Muscle of leg (tissue), 3 donors: ENCODE measurements at regions not wholly inside any gene's neighbourhood (a gene's known extent, or its start where the extent isn't known, plus 50 kb on each side); places are given as distances from the start of the nearest gene placed in this dataset.

Experiments
- DNase-seq: peaks from one replicate; pipeline ENCODE4 v3.0.0; 2013
- H3K27ac ChIP-seq: one replicate; pipeline ENCODE4 v1.5.1; 2013; ENCODE audit warnings: mild to moderate bottlenecking, low read length, control low read depth
- H3K27me3 ChIP-seq: one replicate; pipeline ENCODE4 v1.6.1; 2013; ENCODE audit warnings: low read length; ENCODE audit not compliant: control insufficient read depth, insufficient read depth
- H3K36me3 ChIP-seq: one replicate; pipeline ENCODE4 v1.6.1; 2013; ENCODE audit warnings: low read length; ENCODE audit not compliant: control insufficient read depth, insufficient read depth
- H3K4me1 ChIP-seq: one replicate; pipeline ENCODE4 v1.6.1; 2013; ENCODE audit warnings: low read length; ENCODE audit not compliant: control insufficient read depth, insufficient read depth
- H3K4me3 ChIP-seq: one replicate; pipeline ENCODE4 v1.5.1; 2013; ENCODE audit warnings: low read length, control low read depth
- H3K9me3 ChIP-seq: replicated peaks from 2 replicates; pipeline ENCODE4 v1.6.1; 2013; ENCODE audit warnings: low read depth, low read length; ENCODE audit not compliant: control insufficient read depth
- WGBS: methylation state at CpG from one replicate; pipeline ENCODE4 v1.1.5; 2013; ENCODE audit warnings: missing lambda C conversion rate; ENCODE audit not compliant: insufficient coverage; 5-methylcytosine and 5-hydroxymethylcytosine counted together

GRCh38 chr18:47333926-47334635 lies 82.6 kb upstream of the SKOR2 start:
- 58% methylated on average over 4 of the region's 12 CpGs for WGBS
- no peak for DNase-seq
- Histone ChIP-seq H3K4me3 (no peak overlapping the region), H3K9me3 (no peaks in the 10 kb centered on the region), H3K27me3 (peaks cover 5% of the 10 kb centered on the region), H3K36me3 (no peaks in the 10 kb centered on the region), H3K27ac (no peak overlapping the region), H3K4me1 (no peaks in the 10 kb centered on the region)

DNA sequence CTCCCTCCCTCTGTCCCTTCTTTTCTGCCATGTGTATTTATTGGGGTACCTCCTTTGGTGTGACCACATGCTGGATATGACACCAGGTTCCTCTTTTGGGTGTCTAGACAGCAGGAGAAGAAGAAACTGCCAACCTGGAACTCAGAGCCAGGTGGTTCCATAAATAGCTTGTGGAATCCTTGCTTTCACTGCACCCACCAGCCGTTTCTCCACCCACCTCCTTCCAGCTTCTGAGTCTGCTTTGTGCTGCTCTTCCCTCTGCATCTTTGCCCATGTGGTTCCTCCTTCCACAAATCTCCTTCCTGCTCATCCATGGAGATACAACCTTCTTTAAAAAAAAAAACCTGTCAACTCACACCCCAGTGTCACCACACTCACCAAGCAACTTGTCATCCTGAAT lies 80.2 kb upstream of the SKOR2 start:
- Histone ChIP-seq H3K9me3 (no peaks in the 10 kb centered on the region), H3K36me3 (no peaks in the 10 kb centered on the region), H3K4me3 (no peak overlapping the region), H3K4me1 (no peaks in the 10 kb centered on the region), H3K27ac (no peak overlapping the region), H3K27me3 (peaks cover 5% of the 10 kb centered on the region)
- no peak for DNase-seq
- WGBS, result 15% methylated on average over 1 of the region's 1 CpG

GRCh38 chr18:47331026-47331425 lies 79.6 kb upstream of the SKOR2 start:
- Histone ChIP-seq H3K27ac (no peak overlapping the region), H3K9me3 (no peaks in the 10 kb centered on the region), H3K36me3 (no peaks in the 10 kb centered on the region), H3K4me1 (no peaks in the 10 kb centered on the region), H3K27me3 (peaks cover 5% of the 10 kb centered on the region), H3K4me3 (no peak overlapping the region)
- no peak for DNase-seq
- 56% methylated on average over 5 of the region's 7 CpGs for WGBS

DNA sequence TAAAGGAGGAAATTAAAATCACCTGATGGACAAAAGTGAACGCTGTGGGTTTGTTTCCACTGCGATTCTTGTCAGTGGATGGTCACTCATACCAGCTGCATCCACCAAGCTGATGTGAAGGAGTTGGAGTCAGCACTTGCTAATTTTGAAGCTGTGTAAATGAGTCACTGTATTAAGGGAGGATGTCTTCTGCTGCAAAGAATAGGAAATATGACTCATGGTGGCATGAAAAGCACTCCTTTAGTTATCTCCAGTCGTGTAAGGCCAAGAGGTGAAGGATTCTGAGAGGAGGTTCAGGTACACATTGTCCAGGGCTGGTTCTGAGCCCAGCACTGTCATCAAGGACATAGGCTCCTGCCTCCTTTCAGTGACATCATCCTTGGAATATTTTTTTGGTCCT lies 71.7 kb upstream of the SKOR2 start:
- no peak overlapping the region for H3K4me3 ChIP-seq
- H3K9me3 ChIP-seq, result no peaks in the 10 kb centered on the region
- no peaks in the 10 kb centered on the region for H3K36me3 ChIP-seq
- H3K27me3 ChIP-seq, result peaks cover 2% of the 10 kb centered on the region
- H3K27ac ChIP-seq, result no peak overlapping the region
- 51% methylated on average over 2 of the region's 3 CpGs for WGBS
- DNase-seq, result no peak
- H3K4me1 ChIP-seq, result no peaks in the 10 kb centered on the region

- H3K4me3 ChIP-seq, result no peak overlapping the region
- no peaks in the 10 kb centered on the region for H3K4me1 ChIP-seq
- no peaks in the 10 kb centered on the region for H3K9me3 ChIP-seq
- H3K27ac ChIP-seq, result no peak overlapping the region
- 90% methylated on average over 2 of the region's 3 CpGs for WGBS
- H3K27me3 ChIP-seq, result peaks cover 2% of the 10 kb centered on the region
- H3K36me3 ChIP-seq, result no peaks in the 10 kb centered on the region
- DNase-seq, result no peak
Observed at GRCh38 chr18:47321815-47322214, 70.4 kb upstream of the SKOR2 start.

DNA sequence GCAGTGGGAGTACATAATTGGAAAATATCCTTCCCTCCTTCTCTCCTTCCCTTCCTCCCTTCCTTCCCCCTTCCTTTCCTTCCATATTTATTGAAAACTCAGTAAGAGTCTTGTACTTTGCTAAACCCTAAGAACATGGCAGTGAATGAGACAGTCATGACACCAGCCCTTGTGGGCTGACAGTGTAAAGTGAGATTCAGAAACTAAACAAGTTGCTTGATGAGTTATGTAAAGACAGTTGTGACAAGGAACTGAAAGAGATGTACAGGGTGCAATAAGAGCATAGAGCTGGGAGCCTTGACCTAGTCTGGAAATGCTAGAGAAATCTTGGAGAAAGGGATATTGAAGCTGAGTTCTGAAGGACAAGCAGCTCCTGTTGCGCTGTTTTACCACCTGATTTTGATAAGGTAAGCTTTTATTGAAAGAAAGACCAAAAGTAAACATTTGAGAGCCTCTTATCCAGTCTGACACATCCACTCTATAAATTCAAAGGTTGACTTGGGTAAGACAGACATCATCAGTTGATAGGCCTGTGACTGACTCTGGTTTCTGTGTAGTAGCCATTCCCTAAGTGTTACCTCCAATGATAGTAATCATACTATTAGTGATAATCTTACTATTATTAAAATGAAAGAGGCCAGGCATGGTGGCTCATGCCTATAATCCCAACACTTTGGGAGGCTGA lies 66.5 kb upstream of the SKOR2 start:
- no peak overlapping the region for H3K27ac ChIP-seq
- H3K4me3 ChIP-seq, result no peak overlapping the region
- no CpG with 5 or more reads among the region's 1 CpG for WGBS
- no peak for DNase-seq
- H3K36me3 ChIP-seq, result no peaks in the 10 kb centered on the region
- no peaks in the 10 kb centered on the region for H3K27me3 ChIP-seq
- no peaks in the 10 kb centered on the region for H3K4me1 ChIP-seq
- no peaks in the 10 kb centered on the region for H3K9me3 ChIP-seq

GRCh38 chr18:47316924-47317323 lies 65.5 kb upstream of the SKOR2 start:
- Histone ChIP-seq H3K4me1 (no peaks in the 10 kb centered on the region), H3K27ac (no peak overlapping the region), H3K27me3 (no peaks in the 10 kb centered on the region), H3K9me3 (no peaks in the 10 kb centered on the region), H3K36me3 (no peaks in the 10 kb centered on the region), H3K4me3 (no peak overlapping the region)
- 40% methylated on average over 1 of the region's 4 CpGs for WGBS
- DNase-seq, result no peak

DNA sequence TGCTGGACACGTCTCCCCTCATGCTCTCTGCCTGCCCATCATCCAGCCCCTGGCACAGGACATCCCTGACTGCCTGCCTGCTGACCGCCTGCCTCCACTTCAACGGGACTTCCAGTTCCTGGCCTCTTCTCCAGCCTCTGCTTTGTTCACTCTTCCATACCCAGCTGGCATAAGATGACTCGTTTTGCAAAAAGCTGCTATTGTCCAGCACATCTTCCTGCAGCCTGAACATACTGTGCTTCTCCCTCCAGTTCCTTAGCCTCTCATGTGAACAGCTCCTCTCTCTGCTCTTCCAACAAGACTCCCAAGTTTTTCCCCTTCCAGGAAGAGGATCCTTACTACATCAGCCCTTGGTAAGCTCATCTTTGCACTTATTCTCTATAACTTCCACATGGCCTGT lies 62.4 kb upstream of the SKOR2 start:
- Histone ChIP-seq H3K9me3 (no peaks in the 10 kb centered on the region), H3K27ac (no peak overlapping the region), H3K36me3 (no peaks in the 10 kb centered on the region), H3K4me3 (no peak overlapping the region), H3K4me1 (no peaks in the 10 kb centered on the region), H3K27me3 (no peaks in the 10 kb centered on the region)
- 38% methylated on average over 4 of the region's 4 CpGs for WGBS
- peak; percentile 54 for DNase-seq

DNA sequence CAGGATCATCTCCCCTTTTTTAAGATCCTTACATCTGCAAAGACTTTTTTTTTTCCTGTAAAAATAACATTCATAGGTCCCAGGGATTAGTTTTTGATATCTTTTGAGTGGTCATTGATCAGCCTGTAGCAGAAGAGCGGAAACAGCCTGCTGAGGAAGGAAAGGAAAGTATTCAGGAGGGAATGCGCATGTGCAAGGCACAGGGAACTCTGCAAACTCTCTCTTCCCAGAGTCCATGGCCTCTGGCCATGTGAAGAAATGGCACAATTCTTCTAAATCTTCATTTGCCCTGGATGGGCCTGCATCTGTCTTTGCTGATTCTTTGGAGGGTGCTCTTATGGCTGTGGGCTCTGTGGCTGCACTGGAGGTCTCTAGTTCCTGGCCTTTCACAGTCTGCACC lies 60.1 kb upstream of the SKOR2 start:
- Histone ChIP-seq H3K27ac (no peak overlapping the region), H3K27me3 (no peaks in the 10 kb centered on the region), H3K9me3 (no peaks in the 10 kb centered on the region), H3K36me3 (no peaks in the 10 kb centered on the region), H3K4me1 (no peaks in the 10 kb centered on the region), H3K4me3 (no peak overlapping the region)
- no CpG with 5 or more reads among the region's 2 CpGs for whole genome bisulfite sequencing
- no peak for DNase-seq
